ENCODE measurements at regions not wholly inside any gene's neighbourhood (a gene's known extent, or its start where the extent isn't known, plus 50 kb on each side); places are given as distances from the start of the nearest gene placed in this dataset.

DNA sequence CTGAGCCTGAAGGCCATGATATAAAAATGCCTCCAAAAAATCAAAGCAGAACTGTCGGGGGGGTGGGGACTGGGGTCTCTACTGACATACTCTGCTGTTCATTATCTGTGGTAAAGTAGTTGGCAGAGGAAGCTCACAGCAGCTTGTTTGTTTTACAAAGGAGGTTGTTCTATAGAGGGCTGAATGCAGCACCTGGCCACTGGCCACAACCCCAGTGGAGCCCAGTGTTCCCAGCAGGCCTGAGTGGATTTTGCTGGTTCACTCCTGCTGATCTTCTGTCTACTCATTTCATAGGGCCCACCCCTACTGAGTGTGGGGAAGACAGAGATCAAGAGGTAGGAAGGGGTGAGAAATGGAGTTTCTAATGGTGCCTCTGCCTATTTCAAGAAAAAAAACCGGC, 125.5 kb downstream of the DIPK2A start:
- intact Hi-C loops (cut with DNase I), result no loop called here

DNA sequence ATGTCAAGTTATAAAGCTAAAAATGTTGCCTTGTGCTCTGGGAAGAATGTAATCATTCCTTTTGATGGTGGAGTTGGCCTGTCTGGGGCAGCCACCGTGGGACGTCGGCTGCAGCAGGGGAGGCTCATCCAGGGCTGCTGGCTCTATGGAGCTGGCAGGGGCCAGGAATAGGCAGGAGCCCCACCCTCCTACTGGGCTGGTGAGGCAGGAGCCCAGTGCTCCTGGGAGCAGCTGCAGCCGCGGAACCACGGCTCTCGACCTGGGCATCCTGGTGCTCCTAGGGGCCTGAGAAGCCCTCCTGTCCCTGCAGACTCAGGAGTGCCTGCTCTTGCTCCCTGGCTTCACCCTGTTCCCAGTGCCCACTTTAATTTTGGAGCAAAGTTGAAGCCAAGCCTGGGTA, 127.1 kb downstream of the DIPK2A start:
- intact Hi-C loops (cut with DNase I), result no loop called here
- Histone ChIP-seq H3K27ac (no peak overlapping the region), H3K4me3 (no peak overlapping the region), H3K9me3 (no peaks in the 10 kb centered on the region), H3K27me3 (no peaks in the 10 kb centered on the region), H3K4me1 (peaks cover 0 to 10% (median 6%) of the 10 kb centered on the region in 4 donors), H3K36me3 (no peaks in the 10 kb centered on the region)
- WGBS, 2 donors, result 93 to 96% methylated on average over 7 of the region's 7 CpGs
- no peak for DNase-seq
- TF ChIP-seq POLR2A (IDR thresholded peaks at IDR 0.05) (no peak), POLR2AphosphoS5 (IDR thresholded peaks at IDR 0.05) (no peak)
- TF ChIP-seq, protein P1, sequence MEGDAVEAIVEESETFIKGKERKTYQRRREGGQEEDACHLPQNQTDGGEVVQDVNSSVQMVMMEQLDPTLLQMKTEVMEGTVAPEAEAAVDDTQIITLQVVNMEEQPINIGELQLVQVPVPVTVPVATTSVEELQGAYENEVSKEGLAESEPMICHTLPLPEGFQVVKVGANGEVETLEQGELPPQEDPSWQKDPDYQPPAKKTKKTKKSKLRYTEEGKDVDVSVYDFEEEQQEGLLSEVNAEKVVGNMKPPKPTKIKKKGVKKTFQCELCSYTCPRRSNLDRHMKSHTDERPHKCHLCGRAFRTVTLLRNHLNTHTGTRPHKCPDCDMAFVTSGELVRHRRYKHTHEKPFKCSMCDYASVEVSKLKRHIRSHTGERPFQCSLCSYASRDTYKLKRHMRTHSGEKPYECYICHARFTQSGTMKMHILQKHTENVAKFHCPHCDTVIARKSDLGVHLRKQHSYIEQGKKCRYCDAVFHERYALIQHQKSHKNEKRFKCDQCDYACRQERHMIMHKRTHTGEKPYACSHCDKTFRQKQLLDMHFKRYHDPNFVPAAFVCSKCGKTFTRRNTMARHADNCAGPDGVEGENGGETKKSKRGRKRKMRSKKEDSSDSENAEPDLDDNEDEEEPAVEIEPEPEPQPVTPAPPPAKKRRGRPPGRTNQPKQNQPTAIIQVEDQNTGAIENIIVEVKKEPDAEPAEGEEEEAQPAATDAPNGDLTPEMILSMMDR (IDR thresholded peaks at IDR 0.05), result no peak

More for the DNA sequence above, 125.5 kb downstream of the DIPK2A start:
- no peaks in the 10 kb centered on the region for H3K9me3 ChIP-seq
- no peaks in the 10 kb centered on the region for H3K36me3 ChIP-seq
- peaks cover 0 to 2% (median under 1%) of the 10 kb centered on the region in 4 donors for H3K4me1 ChIP-seq
- TF ChIP-seq, protein P1 (IDR thresholded peaks at IDR 0.05), result no peak
- TF ChIP-seq POLR2AphosphoS5 (IDR thresholded peaks at IDR 0.05) (no peak), EP300 (IDR thresholded peaks at IDR 0.05) (no peak), POLR2A (IDR thresholded peaks at IDR 0.05) (no peak)
- no peak overlapping the region for H3K27ac ChIP-seq
- DNase-seq, result no peak
- no peaks in the 10 kb centered on the region for H3K27me3 ChIP-seq
- 77 to 85% methylated on average over 2 of the region's 2 CpGs for WGBS, 2 donors
- H3K4me3 ChIP-seq, result no peak overlapping the region

DNA sequence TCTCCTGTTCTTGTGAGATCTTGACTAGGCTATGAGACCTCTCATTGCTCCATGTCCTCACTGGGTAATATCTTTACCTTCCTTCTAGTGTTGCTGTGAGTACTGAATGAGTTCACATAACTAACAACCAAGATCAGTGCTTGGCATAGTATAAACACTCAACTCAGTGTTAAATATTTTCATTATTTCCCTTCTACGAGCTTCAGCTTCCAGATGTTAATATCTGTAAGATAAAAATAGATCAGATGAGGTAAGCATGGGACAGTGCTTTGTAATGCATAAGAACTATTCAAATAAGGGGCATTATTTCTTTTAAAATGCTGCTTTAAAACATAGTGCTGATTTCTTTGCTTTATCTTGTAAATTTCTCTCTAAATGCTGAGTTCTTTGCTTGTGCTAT, 130.8 kb downstream of the DIPK2A start:
- intact Hi-C loops (cut with DNase I), result no loop called here
- H3K4me1 ChIP-seq, result peaks cover 0 to 17% (median 9%) of the 10 kb centered on the region in 4 donors
- H3K27me3 ChIP-seq, result no peaks in the 10 kb centered on the region
- WGBS, 2 donors, result 60 to 64% methylated on average over 1 of the region's 1 CpG
- no peak overlapping the region for H3K27ac ChIP-seq
- H3K36me3 ChIP-seq, result no peaks in the 10 kb centered on the region
- no peak overlapping the region for H3K4me3 ChIP-seq
- DNase-seq, result no peak
- H3K9me3 ChIP-seq, result no peaks in the 10 kb centered on the region
- TF ChIP-seq, protein P1 (IDR thresholded peaks at IDR 0.05), result no peak

DNA sequence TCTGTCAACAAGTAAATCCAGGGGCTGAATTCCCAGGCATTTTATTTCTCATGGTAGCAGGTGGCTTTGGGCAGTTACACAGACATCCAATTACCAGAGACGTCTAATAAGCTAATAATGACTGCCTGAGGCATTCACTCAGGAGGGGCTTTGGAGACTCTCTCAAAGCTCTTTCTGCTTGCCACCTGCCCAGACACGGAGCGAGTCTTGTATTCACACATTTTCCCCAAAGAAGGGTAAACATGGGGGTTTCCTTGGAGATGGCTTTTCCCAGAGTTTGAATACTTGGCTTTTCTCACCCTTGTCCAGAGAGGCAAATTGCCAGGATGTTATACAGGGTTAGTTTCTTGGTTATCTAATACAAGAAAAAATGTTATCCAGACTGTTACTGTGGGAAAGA, 132.6 kb downstream of the DIPK2A start:
- WGBS, 2 donors, result 43 to 62% methylated on average over 3 of the region's 3 CpGs
- intact Hi-C loops (cut with DNase I), result no loop called here

DNA sequence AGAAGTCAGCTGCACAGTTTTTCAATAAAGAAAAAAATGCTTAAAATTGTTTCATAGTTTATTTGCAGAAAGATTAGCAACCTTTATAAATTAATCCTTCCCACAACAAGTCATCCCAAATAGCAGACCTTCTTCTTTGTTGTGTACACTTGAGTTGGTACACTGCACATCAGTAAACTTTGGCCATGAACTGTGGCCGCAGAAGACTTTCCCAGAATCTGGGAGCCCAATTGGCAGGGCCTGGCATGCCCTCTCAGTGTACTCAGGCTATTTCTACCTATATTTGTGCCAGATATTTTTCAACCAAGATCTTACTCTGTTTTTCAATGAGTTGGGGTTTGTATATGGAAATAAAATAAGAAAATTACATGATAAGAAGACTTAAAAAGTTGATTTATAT, 133.1 kb downstream of the DIPK2A start:
- WGBS, 2 donors, result 85 to 87% methylated on average over 1 of the region's 1 CpG
- no peak for TF ChIP-seq POLR2AphosphoS5 (IDR thresholded peaks at IDR 0.05)
- TF ChIP-seq, protein P1 (IDR thresholded peaks at IDR 0.05), result no peak
- no peak for TF ChIP-seq POLR2A (IDR thresholded peaks at IDR 0.05)
- TF ChIP-seq EP300 (IDR thresholded peaks at IDR 0.05), result no peak
- H3K4me3 ChIP-seq, result no peak overlapping the region
- H3K36me3 ChIP-seq, result no peaks in the 10 kb centered on the region
- no peaks in the 10 kb centered on the region for H3K9me3 ChIP-seq
- intact Hi-C loops (cut with DNase I), result no loop called here
- peaks cover 0 to 17% (median 9%) of the 10 kb centered on the region in 4 donors for H3K4me1 ChIP-seq
- H3K27ac ChIP-seq, result no peak overlapping the region
- no peaks in the 10 kb centered on the region for H3K27me3 ChIP-seq
- DNase-seq, result no peak

More for the DNA sequence above, 132.6 kb downstream of the DIPK2A start:
- Histone ChIP-seq H3K36me3 (no peaks in the 10 kb centered on the region), H3K4me3 (no peak overlapping the region), H3K9me3 (no peaks in the 10 kb centered on the region), H3K4me1 (peaks cover 0 to 17% (median 9%) of the 10 kb centered on the region in 4 donors), H3K27me3 (no peaks in the 10 kb centered on the region), H3K27ac (no peak overlapping the region)
- DNase-seq, result no peak
- TF ChIP-seq EP300 (IDR thresholded peaks at IDR 0.05) (no peak), POLR2AphosphoS5 (IDR thresholded peaks at IDR 0.05) (no peak), POLR2A (IDR thresholded peaks at IDR 0.05) (no peak)
- TF ChIP-seq, protein P1 (IDR thresholded peaks at IDR 0.05), result no peak

Measured in sigmoid colon (tissue), 6 donors.